ENCODE measurements at regions not wholly inside any gene's neighbourhood (a gene's known extent, or its start where the extent isn't known, plus 50 kb on each side); places are given as distances from the start of the nearest gene placed in this dataset.

DNA sequence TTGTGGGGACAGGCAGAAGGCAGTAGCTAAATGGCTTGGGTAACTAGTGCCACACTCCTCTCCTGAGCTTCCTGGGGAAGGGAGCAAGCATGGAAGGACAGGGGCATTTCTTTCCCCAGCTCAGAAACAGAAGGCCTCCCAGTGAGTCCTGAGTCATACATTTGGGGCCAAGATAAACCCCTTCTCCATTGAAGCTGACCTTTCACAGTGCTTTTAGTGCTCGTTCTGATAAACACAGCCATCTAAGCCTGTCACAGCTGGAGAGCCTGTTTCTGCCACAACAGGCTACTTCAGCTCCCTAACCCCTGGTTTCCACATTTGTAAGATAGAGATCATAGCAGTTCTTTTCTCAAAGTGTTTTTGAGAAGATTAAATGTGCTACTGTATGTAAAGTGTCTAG, 374.0 kb downstream of the LMX1A start:
- TF ChIP-seq, protein P1, sequence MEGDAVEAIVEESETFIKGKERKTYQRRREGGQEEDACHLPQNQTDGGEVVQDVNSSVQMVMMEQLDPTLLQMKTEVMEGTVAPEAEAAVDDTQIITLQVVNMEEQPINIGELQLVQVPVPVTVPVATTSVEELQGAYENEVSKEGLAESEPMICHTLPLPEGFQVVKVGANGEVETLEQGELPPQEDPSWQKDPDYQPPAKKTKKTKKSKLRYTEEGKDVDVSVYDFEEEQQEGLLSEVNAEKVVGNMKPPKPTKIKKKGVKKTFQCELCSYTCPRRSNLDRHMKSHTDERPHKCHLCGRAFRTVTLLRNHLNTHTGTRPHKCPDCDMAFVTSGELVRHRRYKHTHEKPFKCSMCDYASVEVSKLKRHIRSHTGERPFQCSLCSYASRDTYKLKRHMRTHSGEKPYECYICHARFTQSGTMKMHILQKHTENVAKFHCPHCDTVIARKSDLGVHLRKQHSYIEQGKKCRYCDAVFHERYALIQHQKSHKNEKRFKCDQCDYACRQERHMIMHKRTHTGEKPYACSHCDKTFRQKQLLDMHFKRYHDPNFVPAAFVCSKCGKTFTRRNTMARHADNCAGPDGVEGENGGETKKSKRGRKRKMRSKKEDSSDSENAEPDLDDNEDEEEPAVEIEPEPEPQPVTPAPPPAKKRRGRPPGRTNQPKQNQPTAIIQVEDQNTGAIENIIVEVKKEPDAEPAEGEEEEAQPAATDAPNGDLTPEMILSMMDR (IDR thresholded peaks at IDR 0.05) = no peak

DNA sequence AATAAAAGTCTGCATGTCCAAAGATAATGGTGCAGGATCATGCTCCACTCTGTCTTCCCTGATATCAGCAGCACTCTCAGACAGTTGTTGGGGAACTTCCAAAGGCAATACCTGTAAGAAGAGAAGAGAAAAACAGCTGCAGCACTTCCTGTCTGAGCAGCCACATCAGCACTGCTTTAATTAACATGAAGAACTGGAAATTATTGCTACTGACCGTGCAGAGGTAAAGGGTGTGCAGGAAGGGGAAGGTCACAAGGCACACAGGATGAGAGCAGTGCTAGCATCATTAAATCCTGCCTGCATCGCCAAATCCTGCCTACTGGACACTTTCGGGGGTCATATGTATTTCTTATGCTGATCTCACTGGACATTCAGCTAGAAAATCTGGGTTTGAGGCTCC, 379.0 kb downstream of the LMX1A start:
- FAIRE-seq (no peak), DNase-seq (no peak), ATAC-seq (no peak)
- no peaks in the 10 kb centered on the region for H3K36me3 ChIP-seq
- no peak overlapping the region for H3K27ac ChIP-seq
- no peaks in the 10 kb centered on the region for H3K9me3 ChIP-seq
- TF ChIP-seq, protein P1 (IDR thresholded peaks at IDR 0.05) = no peak
- no peaks in the 10 kb centered on the region for H3K27me3 ChIP-seq
- H3K4me3 ChIP-seq = no peak overlapping the region
- H3K4me1 ChIP-seq = no peaks in the 10 kb centered on the region
- intact Hi-C loops (cut with DNase I) = no loop called here
- 63 to 64% methylated on average over 3 of the region's 3 CpGs for WGBS, 2 donors

More for the DNA sequence above, 374.0 kb downstream of the LMX1A start:
- H3K36me3 ChIP-seq = no peaks in the 10 kb centered on the region
- no peak for DNase-seq
- H3K27ac ChIP-seq = no peak overlapping the region
- H3K9me3 ChIP-seq = no peaks in the 10 kb centered on the region
- H3K4me1 ChIP-seq = no peaks in the 10 kb centered on the region
- no peak for ATAC-seq
- intact Hi-C loops (cut with DNase I) = no loop called here
- WGBS, 2 donors = 30 to 45% methylated on average over 1 of the region's 1 CpG
- H3K27me3 ChIP-seq = no peaks in the 10 kb centered on the region
- H3K4me3 ChIP-seq = no peak overlapping the region
- no peak for FAIRE-seq

DNA sequence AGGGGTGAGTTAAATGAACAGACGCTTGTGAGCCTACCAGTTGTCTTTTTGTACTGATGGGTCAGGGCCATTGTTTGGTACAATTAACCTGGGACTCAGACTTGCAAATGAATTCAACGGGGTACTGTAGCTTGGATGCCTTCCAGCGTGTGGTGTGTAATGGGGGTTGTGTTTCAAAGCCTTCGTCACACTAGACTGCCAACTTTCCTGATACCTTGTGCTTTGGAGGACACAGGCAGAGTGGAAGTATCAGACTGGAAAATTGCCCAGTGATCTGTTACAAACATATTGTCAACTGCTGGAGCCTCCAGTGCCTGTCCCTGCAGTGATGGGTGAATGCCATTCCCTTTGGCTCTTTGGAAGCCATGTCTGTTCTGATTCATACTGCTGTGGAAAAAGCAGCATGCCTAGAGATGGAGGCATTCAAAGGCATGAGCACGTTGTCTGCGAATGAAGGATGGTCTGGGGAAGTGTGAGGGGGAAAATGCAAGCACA, 384.5 kb downstream of the LMX1A start:
- H3K27me3 ChIP-seq = no peaks in the 10 kb centered on the region
- H3K4me3 ChIP-seq = no peak overlapping the region
- FAIRE-seq = no peak
- no peaks in the 10 kb centered on the region for H3K4me1 ChIP-seq
- no peak for ATAC-seq
- H3K36me3 ChIP-seq = no peaks in the 10 kb centered on the region
- TF ChIP-seq, protein P1 (IDR thresholded peaks at IDR 0.05) = no peak
- H3K9me3 ChIP-seq = no peaks in the 10 kb centered on the region
- WGBS, 2 donors = 69 to 70% methylated on average over 6 of the region's 6 CpGs
- no peak for DNase-seq
- H3K27ac ChIP-seq = no peak overlapping the region
- intact Hi-C loops (cut with DNase I) = no loop called here

DNA sequence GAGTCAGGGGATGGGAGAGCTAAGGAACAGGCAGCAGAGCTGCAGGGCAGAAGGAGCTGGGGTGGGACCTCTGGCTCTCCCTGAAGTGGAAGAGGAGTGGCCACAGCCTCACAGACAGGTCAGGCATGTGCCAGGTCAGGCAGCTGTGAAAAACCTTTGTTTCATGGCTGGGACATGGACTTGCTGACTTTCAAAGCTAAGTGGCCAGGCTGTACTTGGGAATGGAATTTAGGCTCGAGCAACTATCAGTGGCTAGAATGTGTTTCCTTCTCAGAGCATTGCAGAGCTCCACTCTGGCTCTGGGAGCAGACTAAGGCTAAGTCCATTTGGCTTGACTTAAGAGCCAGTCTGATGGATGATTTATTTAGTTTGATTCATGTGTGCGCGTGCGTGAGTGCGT, 385.1 kb downstream of the LMX1A start:
- no peaks in the 10 kb centered on the region for H3K9me3 ChIP-seq
- H3K36me3 ChIP-seq = no peaks in the 10 kb centered on the region
- ATAC-seq = no peak
- H3K27ac ChIP-seq = no peak overlapping the region
- no peak overlapping the region for H3K4me3 ChIP-seq
- intact Hi-C loops (cut with DNase I) = no loop called here
- TF ChIP-seq, protein P1 (IDR thresholded peaks at IDR 0.05) = no peak
- 82% methylated on average over 5 of the region's 5 CpGs for WGBS, 2 donors
- no peaks in the 10 kb centered on the region for H3K4me1 ChIP-seq
- no peak for FAIRE-seq
- DNase-seq = no peak
- H3K27me3 ChIP-seq = no peaks in the 10 kb centered on the region

DNA sequence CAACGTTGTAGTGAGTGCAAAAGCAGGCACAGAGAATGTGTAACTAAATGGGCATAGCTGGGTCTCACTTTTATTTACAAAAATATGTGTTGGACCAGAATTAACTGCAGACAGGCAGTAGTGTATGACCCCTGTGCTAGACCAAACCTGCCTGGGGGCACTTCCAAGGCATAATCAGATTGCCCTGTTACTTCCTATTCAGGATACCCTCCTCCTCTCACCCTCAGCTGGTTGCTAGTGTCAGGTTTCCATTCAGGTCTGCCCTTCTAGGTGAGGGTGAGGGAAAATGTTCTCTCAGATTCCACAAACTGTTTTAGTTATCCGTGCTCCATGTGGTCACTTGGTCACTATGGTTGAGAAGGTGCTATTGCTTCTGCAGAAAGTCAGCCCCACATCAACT, 387.3 kb downstream of the LMX1A start:
- Histone ChIP-seq H3K4me1 (no peaks in the 10 kb centered on the region), H3K4me3 (no peak overlapping the region), H3K9me3 (no peaks in the 10 kb centered on the region), H3K27ac (no peak overlapping the region), H3K27me3 (no peaks in the 10 kb centered on the region), H3K36me3 (no peaks in the 10 kb centered on the region)
- intact Hi-C loops (cut with DNase I) = no loop called here
- no peak for FAIRE-seq
- WGBS, 2 donors = 56 to 68% methylated on average over 2 of the region's 2 CpGs
- ATAC-seq = no peak
- no peak for DNase-seq
- TF ChIP-seq, protein P1 (IDR thresholded peaks at IDR 0.05) = no peak

All from pancreas (tissue), 10 donors.